T-cell (primary cell): ENCODE measurements at regions not wholly inside any gene's neighbourhood (a gene's known extent, or its start where the extent isn't known, plus 50 kb on each side); places are given as distances from the start of the nearest gene placed in this dataset.

Source experiments
- ATAC-seq, 4 experiments: fragments of 200-7000 bp in 3 of 4; fragments of 150-1000 bp in 1 of 4; cut with Tn5 transposase; replicated peaks in 1 of 4; 1 replicate in 3 of 4; 2 replicates in 1 of 4; pipeline ENCODE4 v1.10.0; 2021; ENCODE audit warnings: moderate library complexity in 3 of 4, mild to moderate bottlenecking in 2 of 4, moderate number of reproducible peaks in 1 of 4
- CTCF ChIA-PET, 2 donors: fragments of 300-600 bp; sonication (Branson Sonifier 250); formaldehyde crosslinking; loops; one replicate each; lab custom pipeline; 2022; ENCODE audit warnings: antibody characterized with exemption in 2 of 2; lab: Charles Lee
- POLR2A ChIA-PET, 2 donors: fragments of 300-600 bp; sonication (Branson Sonifier 250); formaldehyde crosslinking; loops; one replicate each; lab custom pipeline; 2022; ENCODE audit warnings: antibody characterized with exemption in 2 of 2; lab: Charles Lee
- DNase-seq, 35 experiments: peaks; one replicate each; pipeline versions ENCODE4 v3.0.0 to v3.0.0-alpha.2; 2013 to 2023
- H3K27ac ChIP-seq: one replicate; pipeline ENCODE4 v1.5.1; 2013; ENCODE audit warnings: low read length
- H3K27me3 ChIP-seq, 2 experiments: replicated peaks in 1 of 2; 1 replicate in 1 of 2; 2 replicates in 1 of 2; pipeline versions ENCODE4 v1.6.1 to v1.7.0; 2013; ENCODE audit warnings: low read length in 1 of 2, mixed read lengths in 1 of 2; ENCODE audit not compliant: control insufficient read depth in 2 of 2, insufficient read depth in 2 of 2; ENCODE audit errors: extremely low read depth in 1 of 2
- H3K36me3 ChIP-seq, 2 donors: 1 replicate in 1 of 2; 2 replicates in 1 of 2; pipeline versions ENCODE4 v1.6.1 to v1.7.0; 2013; ENCODE audit warnings: low read length in 1 of 2; ENCODE audit not compliant: control insufficient read depth in 2 of 2, insufficient read depth in 1 of 2; ENCODE audit errors: extremely low read depth in 1 of 2
- H3K4me1 ChIP-seq, 2 experiments: 1 replicate in 1 of 2; 2 replicates in 1 of 2; pipeline versions ENCODE4 v1.6.1 to v1.7.0; 2013; ENCODE audit warnings: low read length in 2 of 2, mixed read lengths in 1 of 2; ENCODE audit not compliant: insufficient read depth in 2 of 2, control insufficient read depth in 1 of 2; ENCODE audit errors: extremely low read depth in 1 of 2
- H3K4me3 ChIP-seq, 2 donors: 1 replicate in 1 of 2; 2 replicates in 1 of 2; pipeline versions ENCODE4 v1.5.1 to v1.7.0; 2013; ENCODE audit warnings: mild to moderate bottlenecking in 2 of 2, low read length in 1 of 2, moderate library complexity in 1 of 2; ENCODE audit not compliant: control insufficient read depth in 1 of 2; ENCODE audit errors: extremely low read depth in 1 of 2
- H3K9me3 ChIP-seq: 2 replicates; pipeline ENCODE4 v1.7.0; 2013
- H3K27ac Mint-ChIP-seq, 2 donors: one replicate each; pipeline ENCODE4 v1.8.0; 2020 to 2021; ENCODE audit warnings: mild to moderate bottlenecking in 2 of 2, mixed read lengths in 2 of 2
- H3K27me3 Mint-ChIP-seq, 2 donors: one replicate each; pipeline ENCODE4 v1.8.0; 2021 to 2022; ENCODE audit warnings: mixed read lengths in 2 of 2
- H3K36me3 Mint-ChIP-seq: one replicate; pipeline ENCODE4 v1.8.0; 2021; ENCODE audit warnings: mixed read lengths
- H3K4me1 Mint-ChIP-seq, 3 donors: one replicate each; pipeline ENCODE4 v1.8.0; 2020 to 2022; ENCODE audit warnings: mixed read lengths in 3 of 3, mild to moderate bottlenecking in 1 of 3
- H3K4me3 Mint-ChIP-seq, 3 donors: one replicate each; pipeline ENCODE4 v1.8.0; 2020 to 2022; ENCODE audit warnings: mild to moderate bottlenecking in 3 of 3, mixed read lengths in 3 of 3, moderate library complexity in 3 of 3
- H3K9me3 Mint-ChIP-seq, 3 donors: one replicate each; pipeline ENCODE4 v1.8.0; 2020 to 2022; ENCODE audit warnings: mixed read lengths in 3 of 3
- WGBS: methylation state at CpG from one replicate; pipeline ENCODE4 v1.1.5; 2013; ENCODE audit warnings: missing lambda C conversion rate; ENCODE audit not compliant: insufficient coverage; 5-methylcytosine and 5-hydroxymethylcytosine counted together

- WGBS, result 96% methylated on average over 3 of the region's 8 CpGs
- CTCF ChIA-PET, result no interaction called here
- POLR2A ChIA-PET, result no interaction called here
- no peaks in the 10 kb centered on the region for H3K4me1 Mint-ChIP-seq
- no peak overlapping the region for H3K27ac ChIP-seq
- DNase-seq (no peak), ATAC-seq (no peak)
- H3K9me3 Mint-ChIP-seq, result peaks cover 0 to 4% (median 3%) of the 10 kb centered on the region in 3 donors
- no peak overlapping the region for H3K27ac Mint-ChIP-seq
- no peaks in the 10 kb centered on the region for H3K4me1 ChIP-seq
- H3K9me3 ChIP-seq, result no peaks in the 10 kb centered on the region
- H3K4me3 Mint-ChIP-seq, result no peak overlapping the region
- H3K36me3 ChIP-seq, result no peaks in the 10 kb centered on the region
- peaks cover 0 to 12% of the 10 kb centered on the region in 2 experiments for H3K27me3 ChIP-seq
- peaks cover under 1 to 12% of the 10 kb centered on the region in 2 donors for H3K27me3 Mint-ChIP-seq
- H3K36me3 Mint-ChIP-seq, result no peaks in the 10 kb centered on the region
- no peak overlapping the region for H3K4me3 ChIP-seq
These were observed 103.4 kb upstream of the TMEM18 start for GRCh38 chr2:780581-780980.

GRCh38 chr2:780002-780401 is 102.8 kb upstream of the TMEM18 start:
- no peaks in the 10 kb centered on the region for H3K9me3 ChIP-seq
- no peaks in the 10 kb centered on the region for H3K4me1 ChIP-seq
- WGBS, result 84% methylated on average over 8 of the region's 9 CpGs
- H3K9me3 Mint-ChIP-seq, result peaks cover 0 to 4% (median 3%) of the 10 kb centered on the region in 3 donors
- no peak overlapping the region for H3K27ac Mint-ChIP-seq
- no peaks in the 10 kb centered on the region for H3K36me3 ChIP-seq
- H3K4me1 Mint-ChIP-seq, result no peaks in the 10 kb centered on the region
- peaks cover 0 to 12% of the 10 kb centered on the region in 2 experiments for H3K27me3 ChIP-seq
- no peak overlapping the region for H3K27ac ChIP-seq
- ChIA-PET POLR2A (no interaction called here), CTCF (no interaction called here)
- peaks cover 0 to 12% of the 10 kb centered on the region in 2 donors for H3K27me3 Mint-ChIP-seq
- no peaks in the 10 kb centered on the region for H3K36me3 Mint-ChIP-seq
- ATAC-seq, result no peak
- no peak overlapping the region for H3K4me3 ChIP-seq
- no peak for DNase-seq
- no peak overlapping the region for H3K4me3 Mint-ChIP-seq

DNA sequence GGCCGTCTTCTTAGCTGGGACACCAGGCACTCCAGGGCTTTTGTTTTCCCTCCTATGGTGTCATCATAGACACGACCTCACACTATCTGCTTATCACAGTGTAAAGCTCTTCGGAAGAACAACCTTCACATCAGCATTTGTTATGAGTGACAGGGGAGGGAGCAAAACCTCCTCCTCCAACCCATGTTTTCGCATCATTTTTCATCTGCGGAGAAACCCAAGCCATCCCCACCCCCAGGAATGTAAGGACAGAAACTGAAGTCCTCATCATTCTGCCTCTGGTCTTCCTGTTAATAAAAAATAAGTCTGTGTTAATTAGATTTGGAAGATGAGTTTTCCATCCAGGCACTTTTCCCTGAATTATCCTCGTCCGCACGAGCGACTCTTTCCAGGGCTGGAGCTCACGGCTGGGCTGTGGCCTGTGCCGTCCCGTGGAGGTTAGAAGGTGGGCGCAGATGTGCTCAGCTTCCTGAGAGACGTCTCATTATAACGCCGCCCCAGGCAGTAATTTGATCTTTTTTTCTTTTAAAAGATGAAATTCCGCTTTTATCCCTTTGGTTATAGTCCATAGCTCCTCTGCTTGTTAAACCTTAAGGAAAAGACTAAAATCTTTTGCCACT is 101.6 kb upstream of the TMEM18 start:
- no peak overlapping the region for H3K27ac ChIP-seq
- Mint-ChIP-seq H3K9me3 (peaks cover 0 to 4% (median 3%) of the 10 kb centered on the region in 3 donors), H3K4me1 (no peaks in the 10 kb centered on the region), H3K4me3 (no peak overlapping the region), H3K36me3 (no peaks in the 10 kb centered on the region), H3K27ac (no peak overlapping the region), H3K27me3 (peaks cover 0 to 12% of the 10 kb centered on the region in 2 donors)
- 93% methylated on average over 10 of the region's 17 CpGs for WGBS
- ATAC-seq (no peak), DNase-seq (no peak)
- peaks cover 0 to 16% of the 10 kb centered on the region in 2 experiments for H3K27me3 ChIP-seq
- POLR2A ChIA-PET, result no interaction called here
- no peaks in the 10 kb centered on the region for H3K4me1 ChIP-seq
- H3K36me3 ChIP-seq, result no peaks in the 10 kb centered on the region
- CTCF ChIA-PET, result no interaction called here
- no peaks in the 10 kb centered on the region for H3K9me3 ChIP-seq
- H3K4me3 ChIP-seq, result no peak overlapping the region

- H3K36me3 Mint-ChIP-seq, result no peaks in the 10 kb centered on the region
- Histone ChIP-seq H3K4me3 (no peak overlapping the region), H3K27me3 (peaks cover 0 to 17% of the 10 kb centered on the region in 2 experiments), H3K27ac (no peak overlapping the region), H3K36me3 (no peaks in the 10 kb centered on the region), H3K9me3 (no peaks in the 10 kb centered on the region), H3K4me1 (no peaks in the 10 kb centered on the region)
- 83% methylated on average over 8 of the region's 8 CpGs for WGBS
- H3K4me1 Mint-ChIP-seq, result no peaks in the 10 kb centered on the region
- ChIA-PET CTCF (no interaction called here), POLR2A (no interaction called here)
- no peak overlapping the region for H3K4me3 Mint-ChIP-seq
- H3K27me3 Mint-ChIP-seq, result peaks cover 0 to 12% of the 10 kb centered on the region in 2 donors
- ATAC-seq (no peak), DNase-seq (no peak)
- H3K9me3 Mint-ChIP-seq, result no peaks in the 10 kb centered on the region
- no peak overlapping the region for H3K27ac Mint-ChIP-seq
These were observed 100.3 kb upstream of the TMEM18 start for GRCh38 chr2:777546-777945.

GRCh38 chr2:777051-777450 is 99.8 kb upstream of the TMEM18 start:
- no peaks in the 10 kb centered on the region for H3K4me1 ChIP-seq
- no peak overlapping the region for H3K4me3 Mint-ChIP-seq
- peaks cover 0 to 14% of the 10 kb centered on the region in 2 donors for H3K27me3 Mint-ChIP-seq
- WGBS, result 86% methylated on average over 12 of the region's 15 CpGs
- H3K4me1 Mint-ChIP-seq, result no peaks in the 10 kb centered on the region
- peaks cover 0 to 17% of the 10 kb centered on the region in 2 experiments for H3K27me3 ChIP-seq
- H3K36me3 ChIP-seq, result no peaks in the 10 kb centered on the region
- no peaks in the 10 kb centered on the region for H3K36me3 Mint-ChIP-seq
- no peak overlapping the region for H3K27ac Mint-ChIP-seq
- H3K9me3 ChIP-seq, result no peaks in the 10 kb centered on the region
- CTCF ChIA-PET, result no interaction called here
- POLR2A ChIA-PET, result no interaction called here
- ATAC-seq, result no peak
- DNase-seq, result no peak
- H3K9me3 Mint-ChIP-seq, result no peaks in the 10 kb centered on the region
- H3K4me3 ChIP-seq, result no peak overlapping the region
- no peak overlapping the region for H3K27ac ChIP-seq

- Mint-ChIP-seq H3K36me3 (no peaks in the 10 kb centered on the region), H3K9me3 (no peaks in the 10 kb centered on the region), H3K27me3 (peaks cover 0 to 12% of the 10 kb centered on the region in 2 donors), H3K4me1 (no peaks in the 10 kb centered on the region), H3K27ac (no peak overlapping the region), H3K4me3 (no peak overlapping the region)
- no peaks in the 10 kb centered on the region for H3K9me3 ChIP-seq
- ATAC-seq, result no peak
- H3K27ac ChIP-seq, result no peak overlapping the region
- peaks cover 0 to 17% of the 10 kb centered on the region in 2 experiments for H3K27me3 ChIP-seq
- no peaks in the 10 kb centered on the region for H3K4me1 ChIP-seq
- no peaks in the 10 kb centered on the region for H3K36me3 ChIP-seq
- POLR2A ChIA-PET, result no interaction called here
- no peak for DNase-seq
- CTCF ChIA-PET, result no interaction called here
- no peak overlapping the region for H3K4me3 ChIP-seq
- 86% methylated on average over 10 of the region's 11 CpGs for WGBS
These were observed 99.3 kb upstream of the TMEM18 start for GRCh38 chr2:776487-776886.

DNA sequence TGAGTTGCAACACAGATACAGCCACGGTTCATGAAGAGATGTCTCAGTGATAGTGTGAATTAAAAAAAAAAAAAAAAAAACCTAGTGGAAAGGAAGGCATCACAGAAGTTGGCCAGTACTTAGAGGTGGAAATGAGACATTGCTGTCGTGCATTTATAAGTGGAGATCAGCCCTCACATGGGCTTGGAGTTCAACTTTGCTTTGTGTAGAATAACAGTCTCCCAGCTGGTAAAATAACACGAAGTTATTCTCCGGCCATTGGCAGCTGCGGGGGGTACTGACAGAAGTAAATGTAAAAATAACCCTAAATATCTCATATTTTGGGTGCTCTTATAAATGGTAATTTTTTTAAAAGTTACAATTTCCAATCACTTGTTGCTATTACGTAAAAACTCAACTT is 98.8 kb upstream of the TMEM18 start:
- Mint-ChIP-seq H3K4me1 (no peaks in the 10 kb centered on the region), H3K9me3 (no peaks in the 10 kb centered on the region), H3K27me3 (peaks cover 0 to 12% of the 10 kb centered on the region in 2 donors), H3K4me3 (no peak overlapping the region), H3K27ac (no peak overlapping the region), H3K36me3 (no peaks in the 10 kb centered on the region)
- CTCF ChIA-PET, result no interaction called here
- WGBS, result 70% methylated on average over 2 of the region's 6 CpGs
- DNase-seq, result no peak
- H3K36me3 ChIP-seq, result no peaks in the 10 kb centered on the region
- H3K4me3 ChIP-seq, result no peak overlapping the region
- POLR2A ChIA-PET, result no interaction called here
- H3K9me3 ChIP-seq, result no peaks in the 10 kb centered on the region
- H3K27me3 ChIP-seq, result peaks cover 0 to 17% of the 10 kb centered on the region in 2 experiments
- no peaks in the 10 kb centered on the region for H3K4me1 ChIP-seq
- ATAC-seq, result no peak
- no peak overlapping the region for H3K27ac ChIP-seq
